Natural killer cell (primary cell): ENCODE measurements at regions not wholly inside any gene's neighbourhood (a gene's known extent, or its start where the extent isn't known, plus 50 kb on each side); places are given as distances from the start of the nearest gene placed in this dataset.

Source experiments
- ATAC-seq, 3 donors: fragments of 150-1000 bp in 2 of 3; fragments of 200-7000 bp in 1 of 3; cut with Tn5 transposase; 1 replicate in 1 of 3; 2 replicates in 2 of 3; pipeline ENCODE4 v1.10.0; 2021; ENCODE audit warnings: mild to moderate bottlenecking in 2 of 3, moderate library complexity in 2 of 3
- DNase-seq, 2 donors: peaks; one replicate each; pipeline versions ENCODE4 v3.0.0 to v3.0.0-alpha.2; 2013 to 2021; ENCODE audit warnings: mixed read lengths in 1 of 2
- H3K27ac ChIP-seq: one replicate; pipeline ENCODE4 v1.5.1; 2013; ENCODE audit warnings: mild to moderate bottlenecking, low read length
- H3K27me3 ChIP-seq: one replicate; pipeline ENCODE4 v1.6.1; 2013; ENCODE audit warnings: low read length; ENCODE audit not compliant: control insufficient read depth, insufficient read depth
- H3K36me3 ChIP-seq: one replicate; pipeline ENCODE4 v1.6.1; 2013; ENCODE audit warnings: low read length; ENCODE audit not compliant: control insufficient read depth, insufficient read depth
- H3K4me1 ChIP-seq: one replicate; pipeline ENCODE4 v1.6.1; 2013; ENCODE audit warnings: low read length; ENCODE audit not compliant: control insufficient read depth, insufficient read depth
- H3K4me3 ChIP-seq: one replicate; pipeline ENCODE4 v1.5.1; 2013; ENCODE audit warnings: low read length
- H3K9me3 ChIP-seq: one replicate; pipeline ENCODE4 v1.6.1; 2013; ENCODE audit warnings: low read length; ENCODE audit not compliant: control insufficient read depth, insufficient read depth
- H3K27ac Mint-ChIP-seq, 2 donors: one replicate each; pipeline ENCODE4 v1.8.0; 2022; ENCODE audit warnings: mild to moderate bottlenecking in 2 of 2, mixed read lengths in 2 of 2, moderate library complexity in 1 of 2
- H3K27me3 Mint-ChIP-seq, 2 donors: one replicate each; pipeline ENCODE4 v1.8.0; 2022; ENCODE audit warnings: low read depth in 2 of 2, mixed read lengths in 2 of 2
- H3K36me3 Mint-ChIP-seq: one replicate; pipeline ENCODE4 v1.8.0; 2022; ENCODE audit warnings: mixed read lengths
- H3K4me1 Mint-ChIP-seq, 2 donors: one replicate each; pipeline ENCODE4 v1.8.0; 2022; ENCODE audit warnings: mixed read lengths in 2 of 2
- H3K4me3 Mint-ChIP-seq: one replicate; pipeline ENCODE4 v1.8.0; 2022; ENCODE audit warnings: mild to moderate bottlenecking, moderate library complexity, mixed read lengths
- H3K9me3 Mint-ChIP-seq, 2 donors: one replicate each; pipeline ENCODE4 v1.8.0; 2022; ENCODE audit warnings: mixed read lengths in 2 of 2
- CTCF ChIP-seq: fragments of 200-600 bp; IDR thresholded peaks from one replicate; pipeline ENCODE4 v1.8.0; 2022; ENCODE audit warnings: antibody characterized with exemption
- WGBS: methylation state at CpG from one replicate; pipeline ENCODE4 v1.1.7; 2013; ENCODE audit warnings: missing lambda C conversion rate; ENCODE audit not compliant: insufficient coverage; 5-methylcytosine and 5-hydroxymethylcytosine counted together
- intact Hi-C: fragments of 100-400 bp; cut with micrococcal nuclease; formaldehyde crosslinking; loops from one replicate; pipeline ENCODE4 v1.14.2; 2022

- intact Hi-C loops, result no loop called here
- no peaks in the 10 kb centered on the region for H3K27me3 ChIP-seq
- H3K36me3 ChIP-seq, result no peaks in the 10 kb centered on the region
- ATAC-seq, result no peak
- peaks cover 13 to 14% of the 10 kb centered on the region in 2 donors for H3K27me3 Mint-ChIP-seq
- WGBS, result 83% methylated on average over 16 of the region's 16 CpGs
- no peaks in the 10 kb centered on the region for H3K9me3 Mint-ChIP-seq
- TF ChIP-seq CTCF, result no peak
- H3K4me3 Mint-ChIP-seq, result no peak overlapping the region
- H3K4me3 ChIP-seq, result no peak overlapping the region
- H3K27ac ChIP-seq, result no peak overlapping the region
- peak in 1 of 2 donors; percentile 11 for DNase-seq
- H3K36me3 Mint-ChIP-seq, result no peaks in the 10 kb centered on the region
- no peaks in the 10 kb centered on the region for H3K4me1 ChIP-seq
- no peaks in the 10 kb centered on the region for H3K9me3 ChIP-seq
- H3K4me1 Mint-ChIP-seq, result no peaks in the 10 kb centered on the region
- no peak overlapping the region for H3K27ac Mint-ChIP-seq
Measured at GRCh38 chr7:40799-41750, 151.3 kb upstream of the FAM20C start.

GRCh38 chr7:41917-42565, 150.3 kb upstream of the FAM20C start:
- intact Hi-C loops, result no loop called here
- H3K27me3 Mint-ChIP-seq, result peaks cover 16 to 18% of the 10 kb centered on the region in 2 donors
- no peaks in the 10 kb centered on the region for H3K36me3 Mint-ChIP-seq
- H3K4me3 Mint-ChIP-seq, result no peak overlapping the region
- DNase-seq, result no peak
- Histone ChIP-seq H3K27me3 (no peaks in the 10 kb centered on the region), H3K36me3 (no peaks in the 10 kb centered on the region), H3K27ac (no peak overlapping the region), H3K4me1 (no peaks in the 10 kb centered on the region), H3K9me3 (no peaks in the 10 kb centered on the region), H3K4me3 (no peak overlapping the region)
- ATAC-seq, result no peak
- H3K27ac Mint-ChIP-seq, result no peak overlapping the region
- H3K4me1 Mint-ChIP-seq, result no peaks in the 10 kb centered on the region
- no peaks in the 10 kb centered on the region for H3K9me3 Mint-ChIP-seq
- 85% methylated on average over 10 of the region's 10 CpGs for WGBS
- TF ChIP-seq CTCF, result no peak

- WGBS, result 91% methylated on average over 14 of the region's 14 CpGs
- peaks cover 18 to 21% of the 10 kb centered on the region in 2 donors for H3K27me3 Mint-ChIP-seq
- no peak overlapping the region for H3K27ac ChIP-seq
- no peak overlapping the region for H3K27ac Mint-ChIP-seq
- no peaks in the 10 kb centered on the region for H3K9me3 ChIP-seq
- DNase-seq (no peak), ATAC-seq (no peak)
- H3K4me1 Mint-ChIP-seq, result no peaks in the 10 kb centered on the region
- H3K4me1 ChIP-seq, result no peaks in the 10 kb centered on the region
- H3K4me3 Mint-ChIP-seq, result no peak overlapping the region
- no peaks in the 10 kb centered on the region for H3K27me3 ChIP-seq
- no peaks in the 10 kb centered on the region for H3K36me3 ChIP-seq
- intact Hi-C loops, result no loop called here
- no peaks in the 10 kb centered on the region for H3K36me3 Mint-ChIP-seq
- H3K9me3 Mint-ChIP-seq, result no peaks in the 10 kb centered on the region
- no peak for TF ChIP-seq CTCF
- no peak overlapping the region for H3K4me3 ChIP-seq
Measured at GRCh38 chr7:43791-44540, 148.4 kb upstream of the FAM20C start.
